Spleen (tissue), 7 donors: ENCODE measurements at regions not wholly inside any gene's neighbourhood (a gene's known extent, or its start where the extent isn't known, plus 50 kb on each side); places are given as distances from the start of the nearest gene placed in this dataset.

Experiments
- POLR2A ChIP-seq, 3 donors: fragments of 450-650 bp; IDR thresholded peaks; one replicate each; pipeline ENCODE4 v1.5.1; 2017; ENCODE audit warnings: antibody characterized with exemption in 3 of 3, mild to moderate bottlenecking in 1 of 3
- TF ChIP-seq, protein P1 (sequence below), 11 experiments: fragments of 200-600 bp in 7 of 11; fragments of 450-650 bp in 4 of 11; sonication (generic) in 4 of 11; IDR thresholded peaks in 8 of 11; conservative IDR thresholded peaks in 3 of 11; 1 replicate in 7 of 11; 2 replicates in 4 of 11; pipeline versions ENCODE4 v1.4.0 to v1.8.0; 2016 to 2021; ENCODE audit warnings: antibody characterized with exemption in 11 of 11, inconsistent platforms in 4 of 11, mild to moderate bottlenecking in 1 of 11
- donor health status: DM: no; HTN: no; CAD: no; lungs with moderate emphysema.
- donor health status: DM: no; HTN: no; CAD: no.
- donor health status: DM: no; HTN: no; CAD: no.

DNA sequence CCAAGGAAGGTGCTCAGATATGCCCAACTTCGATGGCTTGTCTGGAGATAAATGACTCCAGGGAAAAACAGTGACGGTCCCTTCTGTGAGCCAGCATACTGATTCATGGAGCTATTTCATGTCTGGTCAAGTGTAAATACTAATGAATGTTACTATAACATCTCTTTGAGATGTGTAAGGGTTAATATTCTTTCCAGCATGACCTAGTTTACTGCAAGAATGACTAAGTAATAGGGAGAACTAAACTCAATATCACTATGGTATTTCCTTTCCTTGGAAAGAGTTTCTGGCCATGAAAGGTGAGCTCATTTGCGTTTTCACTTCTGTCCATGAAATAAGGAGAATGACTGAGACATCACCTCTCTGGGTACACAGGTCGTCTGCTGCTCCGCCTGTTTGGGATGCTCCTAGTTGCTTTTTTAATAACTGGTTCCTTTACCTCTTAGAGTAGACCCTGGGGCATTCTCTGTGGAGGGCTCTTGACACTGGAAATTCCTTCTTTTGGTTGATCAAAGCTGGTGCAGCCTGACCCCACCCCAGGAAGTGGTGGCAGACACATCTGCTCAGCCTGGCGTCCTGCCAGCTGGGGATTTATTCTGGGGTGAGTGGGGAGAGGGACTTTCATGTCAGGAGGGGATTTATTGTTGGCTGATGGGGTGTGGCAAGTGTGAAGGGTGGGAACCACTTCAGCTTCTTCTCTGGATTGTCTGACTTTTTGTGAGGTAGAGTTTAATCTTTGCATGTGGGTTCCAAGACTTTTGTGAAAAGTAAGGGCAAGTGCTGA is 250.0 kb upstream of the MPDZ start:
- TF ChIP-seq, protein P1, sequence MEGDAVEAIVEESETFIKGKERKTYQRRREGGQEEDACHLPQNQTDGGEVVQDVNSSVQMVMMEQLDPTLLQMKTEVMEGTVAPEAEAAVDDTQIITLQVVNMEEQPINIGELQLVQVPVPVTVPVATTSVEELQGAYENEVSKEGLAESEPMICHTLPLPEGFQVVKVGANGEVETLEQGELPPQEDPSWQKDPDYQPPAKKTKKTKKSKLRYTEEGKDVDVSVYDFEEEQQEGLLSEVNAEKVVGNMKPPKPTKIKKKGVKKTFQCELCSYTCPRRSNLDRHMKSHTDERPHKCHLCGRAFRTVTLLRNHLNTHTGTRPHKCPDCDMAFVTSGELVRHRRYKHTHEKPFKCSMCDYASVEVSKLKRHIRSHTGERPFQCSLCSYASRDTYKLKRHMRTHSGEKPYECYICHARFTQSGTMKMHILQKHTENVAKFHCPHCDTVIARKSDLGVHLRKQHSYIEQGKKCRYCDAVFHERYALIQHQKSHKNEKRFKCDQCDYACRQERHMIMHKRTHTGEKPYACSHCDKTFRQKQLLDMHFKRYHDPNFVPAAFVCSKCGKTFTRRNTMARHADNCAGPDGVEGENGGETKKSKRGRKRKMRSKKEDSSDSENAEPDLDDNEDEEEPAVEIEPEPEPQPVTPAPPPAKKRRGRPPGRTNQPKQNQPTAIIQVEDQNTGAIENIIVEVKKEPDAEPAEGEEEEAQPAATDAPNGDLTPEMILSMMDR (IDR thresholded peaks at IDR 0.05 in 8 of 11, conservative IDR thresholded peaks at IDR 0.05 in 3 of 11), result no peak
- TF ChIP-seq POLR2A (IDR thresholded peaks at IDR 0.05), result no peak
